Neural crest cell (in vitro differentiated cells): ENCODE measurements at regions not wholly inside any gene's neighbourhood (a gene's known extent, or its start where the extent isn't known, plus 50 kb on each side); places are given as distances from the start of the nearest gene placed in this dataset.

Source experiments
- DNase-seq: peaks from one replicate; pipeline ENCODE4 v3.0.0; 2021; ENCODE audit warnings: low read depth, mixed read lengths, low spot score
- H3K27ac Mint-ChIP-seq: one replicate; pipeline ENCODE4 v1.8.0; 2021; ENCODE audit warnings: mild to moderate bottlenecking, mixed read lengths; ENCODE audit not compliant: unreplicated experiment
- H3K27me3 Mint-ChIP-seq: 2 replicates; pipeline ENCODE4 v1.8.0; 2021; ENCODE audit warnings: low read depth, mild to moderate bottlenecking, mixed read lengths
- H3K36me3 Mint-ChIP-seq: 2 replicates; pipeline ENCODE4 v1.8.0; 2021; ENCODE audit warnings: low read depth, mild to moderate bottlenecking, mixed read lengths
- H3K4me1 Mint-ChIP-seq: 2 replicates; pipeline ENCODE4 v1.8.0; 2021; ENCODE audit warnings: mixed read lengths
- H3K4me3 Mint-ChIP-seq: one replicate; pipeline ENCODE4 v1.8.0; 2021; ENCODE audit warnings: mild to moderate bottlenecking, mixed read lengths
- H3K9me3 Mint-ChIP-seq: 2 replicates; pipeline ENCODE4 v1.8.0; 2021; ENCODE audit warnings: mixed read lengths
- TF ChIP-seq, protein P1 (sequence below): fragments of 200-600 bp; sonication (generic); conservative IDR thresholded peaks from 2 replicates; pipeline ENCODE4 v1.5.0; 2021; ENCODE audit warnings: antibody characterized with exemption, mild to moderate bottlenecking

DNA sequence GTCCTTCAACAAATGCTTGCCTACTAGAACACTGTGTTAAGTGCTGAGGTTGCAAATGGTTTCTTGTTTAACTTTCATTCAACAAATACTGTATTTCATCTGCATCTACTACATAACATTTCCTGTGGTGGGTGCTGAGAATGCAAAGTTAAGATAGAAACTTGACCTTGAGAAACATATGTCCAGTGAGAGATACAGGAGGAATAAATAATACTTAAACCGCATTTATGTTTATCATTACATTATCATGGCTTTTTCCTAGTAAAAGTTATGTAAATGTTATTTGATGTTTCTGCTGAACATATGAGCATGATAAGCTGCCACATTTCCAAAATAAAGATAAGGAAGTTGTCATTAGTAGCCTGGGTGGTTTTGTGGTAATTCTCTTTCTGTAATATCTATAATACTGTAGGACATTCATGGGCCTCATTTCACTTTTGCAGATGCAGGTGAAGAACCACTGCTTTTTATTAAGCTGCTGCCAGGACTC lies 590.4 kb downstream of the PLPP3 start:
- no peaks in the 10 kb centered on the region for H3K9me3 Mint-ChIP-seq
- H3K4me1 Mint-ChIP-seq: peaks cover 5% of the 10 kb centered on the region
- H3K36me3 Mint-ChIP-seq: no peaks in the 10 kb centered on the region
- TF ChIP-seq, protein P1, sequence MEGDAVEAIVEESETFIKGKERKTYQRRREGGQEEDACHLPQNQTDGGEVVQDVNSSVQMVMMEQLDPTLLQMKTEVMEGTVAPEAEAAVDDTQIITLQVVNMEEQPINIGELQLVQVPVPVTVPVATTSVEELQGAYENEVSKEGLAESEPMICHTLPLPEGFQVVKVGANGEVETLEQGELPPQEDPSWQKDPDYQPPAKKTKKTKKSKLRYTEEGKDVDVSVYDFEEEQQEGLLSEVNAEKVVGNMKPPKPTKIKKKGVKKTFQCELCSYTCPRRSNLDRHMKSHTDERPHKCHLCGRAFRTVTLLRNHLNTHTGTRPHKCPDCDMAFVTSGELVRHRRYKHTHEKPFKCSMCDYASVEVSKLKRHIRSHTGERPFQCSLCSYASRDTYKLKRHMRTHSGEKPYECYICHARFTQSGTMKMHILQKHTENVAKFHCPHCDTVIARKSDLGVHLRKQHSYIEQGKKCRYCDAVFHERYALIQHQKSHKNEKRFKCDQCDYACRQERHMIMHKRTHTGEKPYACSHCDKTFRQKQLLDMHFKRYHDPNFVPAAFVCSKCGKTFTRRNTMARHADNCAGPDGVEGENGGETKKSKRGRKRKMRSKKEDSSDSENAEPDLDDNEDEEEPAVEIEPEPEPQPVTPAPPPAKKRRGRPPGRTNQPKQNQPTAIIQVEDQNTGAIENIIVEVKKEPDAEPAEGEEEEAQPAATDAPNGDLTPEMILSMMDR: no peak
- DNase-seq: no peak
- H3K4me3 Mint-ChIP-seq: no peak overlapping the region
- no peak overlapping the region for H3K27ac Mint-ChIP-seq
- H3K27me3 Mint-ChIP-seq: no peaks in the 10 kb centered on the region

DNA sequence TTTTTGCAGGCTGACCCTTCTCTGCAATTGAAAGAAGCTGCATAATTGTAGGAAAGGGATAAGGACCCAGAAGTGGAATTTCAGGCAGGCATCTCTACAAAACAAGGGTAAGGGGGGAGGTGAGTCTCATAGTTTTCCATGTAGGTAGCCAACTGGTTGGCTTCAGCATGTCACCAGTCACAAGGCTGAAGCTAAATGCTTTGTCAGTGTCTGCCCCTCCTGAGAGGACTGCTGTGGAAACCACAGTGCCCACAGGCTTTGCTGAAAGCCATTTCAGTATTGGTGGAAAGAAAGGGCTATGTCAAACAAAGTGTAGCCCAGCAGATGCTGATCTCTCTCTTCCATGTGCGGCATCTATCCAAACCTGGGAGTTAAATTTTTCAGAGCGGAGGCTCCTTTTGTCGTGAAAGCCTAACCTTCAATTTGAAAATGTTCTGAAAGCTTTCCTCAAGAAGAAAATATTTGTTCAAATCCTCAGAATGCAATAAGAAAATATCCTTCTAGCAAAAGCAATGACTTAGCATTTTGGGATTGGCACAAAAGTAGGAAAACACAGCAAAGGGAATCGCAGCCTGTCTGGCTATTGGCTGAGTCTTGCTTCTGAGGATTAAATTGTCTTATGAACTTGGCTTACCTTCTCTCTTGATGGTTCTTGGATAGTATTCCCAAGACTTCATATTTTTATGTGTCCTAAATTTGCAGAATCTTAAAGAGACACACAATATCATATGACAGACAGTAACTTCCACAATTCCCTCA lies 591.7 kb downstream of the PLPP3 start:
- no peaks in the 10 kb centered on the region for H3K36me3 Mint-ChIP-seq
- no peak overlapping the region for H3K4me3 Mint-ChIP-seq
- no peaks in the 10 kb centered on the region for H3K9me3 Mint-ChIP-seq
- H3K27me3 Mint-ChIP-seq: no peaks in the 10 kb centered on the region
- TF ChIP-seq, protein P1: no peak
- H3K27ac Mint-ChIP-seq: no peak overlapping the region
- DNase-seq: no peak
- peaks cover 5% of the 10 kb centered on the region for H3K4me1 Mint-ChIP-seq

DNA sequence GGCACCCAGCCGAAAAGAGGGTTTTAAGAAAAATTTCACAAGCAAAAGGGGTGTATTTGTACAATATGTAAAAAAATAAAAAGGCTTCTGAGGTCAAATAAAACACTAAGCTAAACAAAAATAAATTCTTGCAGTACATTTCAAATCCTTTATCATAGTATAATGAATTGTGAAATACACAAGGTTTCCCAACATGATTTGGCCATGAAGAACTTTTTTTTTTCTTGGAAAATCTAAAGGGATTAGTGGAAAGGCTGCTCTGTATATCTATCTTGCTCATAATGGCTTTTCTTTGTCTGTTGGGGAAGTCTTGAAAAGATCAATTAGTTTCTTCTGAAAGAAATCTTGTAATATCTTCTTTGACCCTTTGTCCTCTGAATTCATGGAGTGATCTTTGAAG lies 593.4 kb downstream of the PLPP3 start:
- no peak overlapping the region for H3K27ac Mint-ChIP-seq
- no peak overlapping the region for H3K4me3 Mint-ChIP-seq
- H3K9me3 Mint-ChIP-seq: no peaks in the 10 kb centered on the region
- peaks cover 5% of the 10 kb centered on the region for H3K4me1 Mint-ChIP-seq
- TF ChIP-seq, protein P1: no peak
- no peaks in the 10 kb centered on the region for H3K36me3 Mint-ChIP-seq
- H3K27me3 Mint-ChIP-seq: no peaks in the 10 kb centered on the region
- DNase-seq: no peak

DNA sequence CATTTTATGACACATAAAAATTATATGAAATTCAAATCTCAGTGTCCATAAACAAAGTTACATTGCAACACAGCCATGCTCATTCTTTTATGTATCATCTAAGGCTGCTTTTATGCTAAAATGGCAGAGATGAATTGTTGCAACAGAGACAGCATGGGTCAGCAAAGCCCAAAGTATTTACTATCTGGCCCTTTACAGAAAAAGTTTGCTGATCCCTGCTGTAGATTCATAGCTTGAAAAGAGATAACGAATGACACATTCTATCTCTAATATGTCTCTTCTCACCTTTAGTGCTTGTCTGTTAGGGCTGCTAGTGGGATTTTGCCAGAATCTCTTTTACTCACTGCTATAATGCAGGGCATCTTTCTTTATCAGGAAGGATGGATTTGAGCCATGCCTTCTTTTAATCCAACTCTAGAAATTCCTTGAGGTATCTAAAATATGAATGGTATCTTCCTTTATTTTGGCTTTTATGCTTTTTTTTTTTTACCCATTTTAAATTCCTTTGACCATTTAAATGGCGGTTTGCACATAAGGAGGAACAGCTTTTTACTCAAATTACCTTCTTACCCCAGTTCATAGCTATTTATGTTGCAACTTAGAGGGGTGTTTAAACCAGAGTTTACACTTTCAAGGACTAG lies 598.2 kb downstream of the PLPP3 start:
- no peaks in the 10 kb centered on the region for H3K27me3 Mint-ChIP-seq
- TF ChIP-seq, protein P1: no peak
- H3K9me3 Mint-ChIP-seq: peaks cover 2% of the 10 kb centered on the region
- H3K4me1 Mint-ChIP-seq: peaks cover 2% of the 10 kb centered on the region
- H3K4me3 Mint-ChIP-seq: no peak overlapping the region
- no peaks in the 10 kb centered on the region for H3K36me3 Mint-ChIP-seq
- no peak for DNase-seq
- H3K27ac Mint-ChIP-seq: no peak overlapping the region

DNA sequence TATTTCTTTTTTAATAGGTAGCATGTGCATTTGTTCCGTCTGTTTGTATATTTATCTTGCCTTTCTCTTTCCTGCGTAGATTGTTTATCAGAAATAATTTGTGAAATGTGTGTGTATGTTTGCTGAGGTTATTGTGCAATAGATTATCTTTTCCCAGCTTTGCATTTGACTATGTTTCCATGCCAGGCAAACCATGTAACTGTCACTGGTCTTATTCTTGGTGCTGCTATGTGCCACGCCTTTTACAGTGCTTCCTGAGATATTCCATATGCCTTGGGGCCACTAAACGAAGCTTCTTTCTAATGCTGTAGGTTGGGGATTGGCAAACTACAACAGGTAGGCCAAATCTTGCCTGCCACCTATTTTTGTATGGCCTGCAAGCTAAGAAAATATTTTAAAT lies 598.8 kb downstream of the PLPP3 start:
- H3K36me3 Mint-ChIP-seq: no peaks in the 10 kb centered on the region
- H3K9me3 Mint-ChIP-seq: peaks cover 2% of the 10 kb centered on the region
- DNase-seq: no peak
- H3K27me3 Mint-ChIP-seq: no peaks in the 10 kb centered on the region
- H3K4me1 Mint-ChIP-seq: no peaks in the 10 kb centered on the region
- TF ChIP-seq, protein P1: no peak
- H3K27ac Mint-ChIP-seq: no peak overlapping the region
- no peak overlapping the region for H3K4me3 Mint-ChIP-seq
